ENCODE measurements at regions not wholly inside any gene's neighbourhood (a gene's known extent, or its start where the extent isn't known, plus 50 kb on each side); places are given as distances from the start of the nearest gene placed in this dataset.
"Not testable (repeated sequence)": the region's sequence is repeated elsewhere in the genome, so short reads cannot be mapped to it uniquely, and the experiment has no call there.

DNA sequence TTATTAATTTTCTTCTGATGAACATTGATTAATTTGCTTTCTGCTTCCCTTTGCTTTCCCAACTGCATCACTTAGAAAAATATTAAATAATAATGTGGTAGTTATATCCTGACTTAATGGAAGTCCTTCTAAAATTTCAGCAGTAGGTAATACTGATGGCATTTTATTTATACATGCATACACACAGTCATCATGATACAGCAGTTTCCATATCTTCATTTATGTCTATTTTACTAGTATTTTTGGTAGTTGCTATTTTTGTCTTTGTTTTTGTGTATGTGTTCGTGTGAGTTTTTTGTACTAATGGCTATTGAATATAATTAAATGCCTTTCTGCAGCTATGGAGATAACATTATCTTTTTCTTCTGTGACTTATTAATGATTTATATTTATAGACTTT, 484.7 kb upstream of the CNTN5 start:
- H3K4me3 ChIP-seq (ENCODE audit: low read depth, low read length) = no peak overlapping the region
- H3K27me3 ChIP-seq (ENCODE audit: control insufficient read depth, insufficient read depth, low read length) = no peaks in the 10 kb centered on the region
- TF ChIP-seq, protein P1, sequence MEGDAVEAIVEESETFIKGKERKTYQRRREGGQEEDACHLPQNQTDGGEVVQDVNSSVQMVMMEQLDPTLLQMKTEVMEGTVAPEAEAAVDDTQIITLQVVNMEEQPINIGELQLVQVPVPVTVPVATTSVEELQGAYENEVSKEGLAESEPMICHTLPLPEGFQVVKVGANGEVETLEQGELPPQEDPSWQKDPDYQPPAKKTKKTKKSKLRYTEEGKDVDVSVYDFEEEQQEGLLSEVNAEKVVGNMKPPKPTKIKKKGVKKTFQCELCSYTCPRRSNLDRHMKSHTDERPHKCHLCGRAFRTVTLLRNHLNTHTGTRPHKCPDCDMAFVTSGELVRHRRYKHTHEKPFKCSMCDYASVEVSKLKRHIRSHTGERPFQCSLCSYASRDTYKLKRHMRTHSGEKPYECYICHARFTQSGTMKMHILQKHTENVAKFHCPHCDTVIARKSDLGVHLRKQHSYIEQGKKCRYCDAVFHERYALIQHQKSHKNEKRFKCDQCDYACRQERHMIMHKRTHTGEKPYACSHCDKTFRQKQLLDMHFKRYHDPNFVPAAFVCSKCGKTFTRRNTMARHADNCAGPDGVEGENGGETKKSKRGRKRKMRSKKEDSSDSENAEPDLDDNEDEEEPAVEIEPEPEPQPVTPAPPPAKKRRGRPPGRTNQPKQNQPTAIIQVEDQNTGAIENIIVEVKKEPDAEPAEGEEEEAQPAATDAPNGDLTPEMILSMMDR (IDR thresholded peaks at IDR 0.05; ENCODE audit: insufficient read depth, low read length, poor library complexity, severe bottlenecking) = no peak
- no peaks in the 10 kb centered on the region for H3K36me3 ChIP-seq (ENCODE audit: control insufficient read depth, insufficient read depth, low read length)
- DNase-seq (ENCODE audit: low read depth) = no peak

DNA sequence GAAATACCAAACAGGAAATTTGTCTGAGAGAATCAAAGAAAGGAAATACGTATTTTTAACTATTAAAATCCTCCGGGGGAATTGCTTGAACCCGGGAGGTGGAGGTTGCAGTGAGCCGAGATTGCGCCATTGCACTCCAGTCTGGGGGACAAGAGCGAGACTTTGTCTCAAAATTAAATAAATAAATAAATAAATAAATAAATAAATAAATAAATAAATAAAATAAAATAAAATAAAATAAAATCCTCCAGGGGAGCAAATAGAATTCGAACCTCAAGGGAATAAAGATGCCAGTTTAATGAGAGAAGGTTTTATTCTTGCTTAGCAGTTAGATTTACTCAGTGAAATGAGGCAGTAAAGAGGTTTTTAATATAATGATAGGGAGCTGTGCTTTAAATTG, 482.4 kb upstream of the CNTN5 start:
- not testable (repeated sequence) for DNase-seq (ENCODE audit: low read depth); H3K27me3 ChIP-seq (ENCODE audit: control insufficient read depth, insufficient read depth, low read length); H3K4me3 ChIP-seq (ENCODE audit: low read depth, low read length); H3K36me3 ChIP-seq (ENCODE audit: control insufficient read depth, insufficient read depth, low read length)

DNA sequence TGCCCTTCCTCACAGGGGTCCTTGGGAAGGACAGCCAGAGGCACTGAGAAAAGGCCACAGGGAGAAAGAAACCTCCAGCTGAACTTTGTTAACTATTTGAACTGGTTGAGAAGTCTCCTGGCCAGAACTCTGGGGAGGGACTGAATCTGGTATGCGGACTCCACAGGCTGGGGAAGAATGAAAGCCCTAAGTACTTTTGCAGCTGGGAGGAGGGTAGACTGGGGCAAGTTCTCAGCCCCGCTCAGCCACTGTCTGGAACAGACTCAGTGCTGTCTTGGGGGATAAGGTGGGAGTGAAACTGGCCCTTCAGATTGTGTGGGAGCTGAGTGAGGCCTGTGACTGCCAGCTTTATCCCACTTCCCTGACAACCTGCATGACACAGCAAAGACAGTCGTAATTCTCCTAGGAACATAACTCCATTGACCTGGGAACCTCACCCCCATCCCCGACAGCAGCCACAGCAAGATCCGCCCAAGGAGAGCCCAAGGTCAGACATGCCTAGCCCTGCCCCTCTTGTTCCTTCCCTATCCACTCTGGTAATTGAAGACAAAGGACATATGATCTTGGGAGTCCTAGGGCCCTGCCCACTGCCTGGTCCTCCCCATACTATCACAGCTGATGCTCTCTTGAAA, 475.1 kb upstream of the CNTN5 start:
- no peak overlapping the region for H3K4me3 ChIP-seq (ENCODE audit: low read depth, low read length)
- no peak for DNase-seq (ENCODE audit: low read depth)

DNA sequence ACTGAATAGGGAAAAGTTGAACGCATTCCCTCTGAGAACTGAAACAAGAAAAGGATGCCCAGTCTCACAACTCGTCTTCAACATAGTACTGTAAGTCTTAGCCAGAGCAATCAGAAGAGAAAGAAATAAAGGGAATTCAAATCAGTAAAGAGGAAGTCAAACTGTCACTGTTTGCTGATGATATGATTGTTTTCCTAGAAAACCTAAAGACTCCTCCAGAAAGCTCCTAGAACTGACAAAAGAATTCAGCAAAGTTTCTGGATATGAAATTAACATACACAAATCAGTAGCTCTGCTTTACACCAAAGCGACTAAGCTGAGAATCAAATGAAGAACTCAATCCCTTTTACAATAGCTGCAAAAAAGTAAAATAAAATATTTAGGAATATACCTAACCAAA, 471.2 kb upstream of the CNTN5 start:
- H3K27me3 ChIP-seq (ENCODE audit: control insufficient read depth, insufficient read depth, low read length) = no peaks in the 10 kb centered on the region
- H3K4me3 ChIP-seq (ENCODE audit: low read depth, low read length) = no peak overlapping the region
- TF ChIP-seq, protein P1 (IDR thresholded peaks at IDR 0.05; ENCODE audit: insufficient read depth, low read length, poor library complexity, severe bottlenecking) = no peak
- no peak for DNase-seq (ENCODE audit: low read depth)
- H3K36me3 ChIP-seq (ENCODE audit: control insufficient read depth, insufficient read depth, low read length) = no peaks in the 10 kb centered on the region

More for the DNA sequence above, 475.1 kb upstream of the CNTN5 start:
- no peaks in the 10 kb centered on the region for H3K27me3 ChIP-seq (ENCODE audit: control insufficient read depth, insufficient read depth, low read length)
- TF ChIP-seq, protein P1 (IDR thresholded peaks at IDR 0.05; ENCODE audit: insufficient read depth, low read length, poor library complexity, severe bottlenecking) = no peak
- H3K36me3 ChIP-seq (ENCODE audit: control insufficient read depth, insufficient read depth, low read length) = no peaks in the 10 kb centered on the region

DNA sequence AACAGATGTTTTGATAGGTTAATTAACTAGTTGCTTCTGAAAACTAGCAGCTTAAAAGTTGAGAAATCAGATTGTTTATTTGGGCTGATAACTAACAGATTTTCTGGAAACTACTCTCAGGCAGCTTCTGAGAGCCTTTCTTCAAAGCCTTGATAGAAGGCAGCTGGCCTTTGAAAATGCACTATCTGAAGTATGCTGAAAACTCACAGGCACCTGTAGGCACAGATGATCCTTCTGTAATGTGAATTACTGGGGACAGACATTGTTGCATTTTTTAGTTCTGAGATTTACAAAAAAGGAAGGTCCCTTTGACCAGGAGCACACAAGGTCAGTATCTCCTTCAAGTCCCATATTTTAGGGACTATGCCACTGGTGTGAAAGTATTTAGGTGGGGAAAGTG, 460.8 kb upstream of the CNTN5 start:
- no peak for DNase-seq (ENCODE audit: low read depth)
- Histone ChIP-seq H3K27me3 (ENCODE audit: control insufficient read depth, insufficient read depth, low read length) (no peaks in the 10 kb centered on the region), H3K4me3 (ENCODE audit: low read depth, low read length) (no peak overlapping the region), H3K36me3 (ENCODE audit: control insufficient read depth, insufficient read depth, low read length) (no peaks in the 10 kb centered on the region)
- TF ChIP-seq, protein P1 (IDR thresholded peaks at IDR 0.05; ENCODE audit: insufficient read depth, low read length, poor library complexity, severe bottlenecking) = no peak

DNA sequence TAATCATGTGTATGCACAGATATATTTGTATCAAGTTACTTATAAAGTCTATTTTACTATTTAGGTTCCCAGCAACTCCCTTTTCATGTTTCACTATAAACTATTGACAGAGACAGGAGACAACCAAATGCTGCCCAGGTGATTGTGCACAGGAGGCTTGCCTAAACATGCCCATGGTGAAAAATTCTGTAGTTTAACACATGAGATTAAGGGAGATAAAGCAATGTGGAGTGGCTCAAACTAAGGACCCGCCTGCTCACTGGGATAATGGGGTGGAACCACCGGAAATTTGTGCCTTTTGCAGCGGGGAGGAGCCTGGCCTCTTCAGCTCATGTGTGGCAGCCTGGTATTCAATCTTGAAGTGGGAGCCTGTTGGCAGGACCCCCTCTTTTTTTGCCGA, 459.5 kb upstream of the CNTN5 start:
- TF ChIP-seq, protein P1 (IDR thresholded peaks at IDR 0.05; ENCODE audit: insufficient read depth, low read length, poor library complexity, severe bottlenecking) = no peak
- Histone ChIP-seq H3K27me3 (ENCODE audit: control insufficient read depth, insufficient read depth, low read length) (no peaks in the 10 kb centered on the region), H3K4me3 (ENCODE audit: low read depth, low read length) (no peak overlapping the region), H3K36me3 (ENCODE audit: control insufficient read depth, insufficient read depth, low read length) (no peaks in the 10 kb centered on the region)
- no peak for DNase-seq (ENCODE audit: low read depth)
